Suprapubic skin (tissue), 4 donors: ENCODE measurements at regions not wholly inside any gene's neighbourhood (a gene's known extent, or its start where the extent isn't known, plus 50 kb on each side); places are given as distances from the start of the nearest gene placed in this dataset.
"Not testable (repeated sequence)": the region's sequence is repeated elsewhere in the genome, so short reads cannot be mapped to it uniquely, and the experiment has no call there.

ENCODE experiments used
- DNase-seq, 2 donors: peaks; one replicate each; pipeline ENCODE4 v3.0.0-alpha.2; 2019; ENCODE audit warnings: low spot score in 2 of 2
- H3K27ac ChIP-seq: fragments of 200-600 bp; sonication (generic); one replicate; pipeline ENCODE4 v1.5.1; 2019
- H3K27me3 ChIP-seq: fragments of 200-600 bp; sonication (generic); one replicate; pipeline ENCODE4 v1.5.1; 2019
- H3K36me3 ChIP-seq: fragments of 200-600 bp; sonication (generic); one replicate; pipeline ENCODE4 v1.5.1; 2019
- H3K4me1 ChIP-seq: fragments of 200-600 bp; sonication (generic); one replicate; pipeline ENCODE4 v1.5.1; 2019
- H3K4me3 ChIP-seq: fragments of 200-600 bp; sonication (generic); one replicate; pipeline ENCODE4 v1.5.1; 2019; ENCODE audit warnings: mild to moderate bottlenecking
- H3K9me3 ChIP-seq: fragments of 200-600 bp; sonication (generic); one replicate; pipeline ENCODE4 v1.5.1; 2019
- EP300 ChIP-seq: sonication (generic); formaldehyde crosslinking; IDR thresholded peaks from one replicate; pipeline ENCODE4 v1.6.1; 2017; ENCODE audit warnings: antibody characterized with exemption
- POLR2A ChIP-seq, 2 donors: fragments of 450-650 bp; IDR thresholded peaks; one replicate each; pipeline ENCODE4 v1.6.1; 2017; ENCODE audit warnings: antibody characterized with exemption in 2 of 2, mild to moderate bottlenecking in 2 of 2, moderate library complexity in 2 of 2
- POLR2AphosphoS5 ChIP-seq, 3 donors: sonication (generic); formaldehyde crosslinking; IDR thresholded peaks; one replicate each; pipeline ENCODE4 v1.6.1; 2017; ENCODE audit warnings: antibody characterized with exemption in 3 of 3
- WGBS: methylation state at CpG from one replicate; pipeline ENCODE4 v1.1.5; 2018; 5-methylcytosine and 5-hydroxymethylcytosine counted together
- TF ChIP-seq, protein P1 (sequence below), 2 donors: fragments of 200-600 bp in 1 of 2; fragments of 450-650 bp in 1 of 2; sonication (generic) in 1 of 2; IDR thresholded peaks; one replicate each; pipeline ENCODE4 v1.5.1; 2016 to 2019; ENCODE audit warnings: antibody characterized with exemption in 2 of 2, mild to moderate bottlenecking in 1 of 2, moderate library complexity in 1 of 2

DNA sequence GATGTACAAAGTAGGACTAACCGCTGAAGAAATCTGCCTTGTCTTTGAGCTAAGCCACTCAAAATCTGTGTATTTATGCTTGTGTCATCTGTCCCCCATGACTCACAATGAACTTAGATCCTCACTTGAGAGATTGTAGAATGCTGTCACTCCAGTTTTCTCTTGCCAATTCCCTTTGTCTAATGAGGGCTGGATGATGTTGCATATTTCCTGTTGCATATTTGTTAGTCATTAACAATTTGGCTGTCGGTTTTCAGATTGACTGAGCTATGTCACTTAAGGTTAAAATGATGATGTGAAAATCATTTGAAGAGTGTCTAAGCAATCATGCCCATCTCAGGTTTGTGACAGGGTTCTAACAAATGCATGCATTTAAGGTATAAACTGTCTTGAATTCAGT, 481.7 kb downstream of the CDH10 start:
- Histone ChIP-seq H3K4me1 (no peaks in the 10 kb centered on the region), H3K27ac (no peak overlapping the region), H3K4me3 (no peak overlapping the region), H3K9me3 (no peaks in the 10 kb centered on the region), H3K27me3 (no peaks in the 10 kb centered on the region), H3K36me3 (no peaks in the 10 kb centered on the region)
- no peak for DNase-seq
- TF ChIP-seq EP300 (no peak), POLR2AphosphoS5 (IDR thresholded peaks at IDR 0.05) (no peak), POLR2A (IDR thresholded peaks at IDR 0.05) (no peak)
- TF ChIP-seq, protein P1, sequence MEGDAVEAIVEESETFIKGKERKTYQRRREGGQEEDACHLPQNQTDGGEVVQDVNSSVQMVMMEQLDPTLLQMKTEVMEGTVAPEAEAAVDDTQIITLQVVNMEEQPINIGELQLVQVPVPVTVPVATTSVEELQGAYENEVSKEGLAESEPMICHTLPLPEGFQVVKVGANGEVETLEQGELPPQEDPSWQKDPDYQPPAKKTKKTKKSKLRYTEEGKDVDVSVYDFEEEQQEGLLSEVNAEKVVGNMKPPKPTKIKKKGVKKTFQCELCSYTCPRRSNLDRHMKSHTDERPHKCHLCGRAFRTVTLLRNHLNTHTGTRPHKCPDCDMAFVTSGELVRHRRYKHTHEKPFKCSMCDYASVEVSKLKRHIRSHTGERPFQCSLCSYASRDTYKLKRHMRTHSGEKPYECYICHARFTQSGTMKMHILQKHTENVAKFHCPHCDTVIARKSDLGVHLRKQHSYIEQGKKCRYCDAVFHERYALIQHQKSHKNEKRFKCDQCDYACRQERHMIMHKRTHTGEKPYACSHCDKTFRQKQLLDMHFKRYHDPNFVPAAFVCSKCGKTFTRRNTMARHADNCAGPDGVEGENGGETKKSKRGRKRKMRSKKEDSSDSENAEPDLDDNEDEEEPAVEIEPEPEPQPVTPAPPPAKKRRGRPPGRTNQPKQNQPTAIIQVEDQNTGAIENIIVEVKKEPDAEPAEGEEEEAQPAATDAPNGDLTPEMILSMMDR (IDR thresholded peaks at IDR 0.05): no peak
- 58% methylated on average over 2 of the region's 2 CpGs for WGBS

DNA sequence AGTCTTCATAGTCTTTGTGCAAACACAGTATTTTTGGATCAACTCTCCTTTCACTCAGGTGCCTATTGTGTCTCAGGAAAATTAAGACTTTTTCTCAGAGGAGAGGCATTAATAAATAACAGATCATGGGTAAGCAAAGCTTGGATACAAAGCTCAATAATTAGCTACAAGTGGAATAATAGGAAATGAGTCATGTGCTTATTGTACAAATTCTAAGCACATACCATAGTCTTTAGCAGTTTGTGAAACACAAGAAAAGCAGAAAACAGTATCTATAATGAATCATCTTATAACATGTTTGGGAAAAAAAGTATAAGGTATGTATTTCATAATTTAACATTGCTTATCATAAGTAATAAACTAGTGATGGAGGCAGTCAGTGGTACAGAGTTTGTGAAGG, 477.0 kb downstream of the CDH10 start:
- H3K36me3 ChIP-seq: no peaks in the 10 kb centered on the region
- no peaks in the 10 kb centered on the region for H3K9me3 ChIP-seq
- TF ChIP-seq, protein P1 (IDR thresholded peaks at IDR 0.05): no peak
- no peak for TF ChIP-seq EP300
- TF ChIP-seq POLR2AphosphoS5 (IDR thresholded peaks at IDR 0.05): no peak
- no peak for TF ChIP-seq POLR2A (IDR thresholded peaks at IDR 0.05)
- no peak for DNase-seq
- H3K4me3 ChIP-seq: no peak overlapping the region
- no peaks in the 10 kb centered on the region for H3K4me1 ChIP-seq
- H3K27ac ChIP-seq: no peak overlapping the region
- no peaks in the 10 kb centered on the region for H3K27me3 ChIP-seq

DNA sequence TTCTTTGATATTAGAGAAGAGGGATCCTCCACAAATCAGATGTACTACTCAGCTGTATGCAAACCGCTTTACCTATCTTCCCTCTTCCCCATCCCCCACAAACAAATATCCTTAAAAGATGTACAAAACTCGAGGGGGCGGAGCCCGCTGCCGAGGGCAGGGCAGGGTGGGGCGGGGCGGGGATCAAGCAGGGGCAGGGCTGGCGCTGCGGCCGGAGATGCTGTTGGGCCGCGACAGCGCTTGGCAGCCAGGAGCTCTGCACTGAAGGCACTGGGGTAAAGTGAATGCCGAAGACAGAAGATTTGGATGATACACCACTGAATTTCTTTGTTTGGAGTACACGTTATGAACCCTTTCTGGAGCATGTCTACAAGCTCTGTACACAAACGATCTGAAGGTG, 474.8 kb downstream of the CDH10 start:
- Histone ChIP-seq H3K9me3 (no peaks in the 10 kb centered on the region), H3K36me3 (no peaks in the 10 kb centered on the region), H3K27me3 (no peaks in the 10 kb centered on the region), H3K4me1 (no peaks in the 10 kb centered on the region), H3K4me3 (no peak overlapping the region), H3K27ac (no peak overlapping the region)
- WGBS: 88% methylated on average over 16 of the region's 16 CpGs
- DNase-seq: no peak
- TF ChIP-seq, protein P1 (IDR thresholded peaks at IDR 0.05): no peak
- TF ChIP-seq POLR2A (IDR thresholded peaks at IDR 0.05): no peak
- no peak for TF ChIP-seq EP300
- no peak for TF ChIP-seq POLR2AphosphoS5 (IDR thresholded peaks at IDR 0.05)

GRCh38 chr5:24170930-24171329, 473.8 kb downstream of the CDH10 start:
- not testable (repeated sequence) for H3K4me3 ChIP-seq, DNase-seq, H3K9me3 ChIP-seq, H3K36me3 ChIP-seq, H3K27ac ChIP-seq, H3K27me3 ChIP-seq, H3K4me1 ChIP-seq
- whole genome bisulfite sequencing: 76% methylated on average over 2 of the region's 2 CpGs

DNA sequence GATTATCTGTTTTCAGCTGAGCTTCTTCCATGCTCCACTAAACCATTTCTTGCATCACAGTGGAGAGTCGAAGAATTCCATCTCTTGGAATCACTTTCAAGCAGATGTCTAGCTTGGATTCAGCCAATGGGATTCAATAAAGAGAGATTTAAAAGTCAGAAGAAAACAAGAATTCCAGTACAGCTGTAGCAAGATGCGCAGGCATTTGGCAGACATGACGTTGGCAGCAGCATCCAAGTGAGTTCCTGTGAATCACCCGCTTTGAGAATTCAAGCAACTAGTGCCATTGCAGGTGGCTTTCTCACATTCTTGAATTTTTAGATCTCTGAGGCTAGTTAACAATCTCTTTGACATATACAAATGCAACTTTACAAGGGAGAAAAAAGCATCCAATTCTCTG, 467.0 kb downstream of the CDH10 start:
- no peaks in the 10 kb centered on the region for H3K4me1 ChIP-seq
- no peak for DNase-seq
- H3K4me3 ChIP-seq: no peak overlapping the region
- WGBS: 76% methylated on average over 4 of the region's 4 CpGs
- H3K36me3 ChIP-seq: no peaks in the 10 kb centered on the region
- TF ChIP-seq, protein P1 (IDR thresholded peaks at IDR 0.05): no peak
- TF ChIP-seq EP300 (no peak), POLR2AphosphoS5 (IDR thresholded peaks at IDR 0.05) (no peak), POLR2A (IDR thresholded peaks at IDR 0.05) (no peak)
- no peaks in the 10 kb centered on the region for H3K27me3 ChIP-seq
- no peaks in the 10 kb centered on the region for H3K9me3 ChIP-seq
- no peak overlapping the region for H3K27ac ChIP-seq

- 92% methylated on average over 2 of the region's 2 CpGs for WGBS
- Histone ChIP-seq H3K4me3 (no peak overlapping the region), H3K36me3 (no peaks in the 10 kb centered on the region), H3K4me1 (no peaks in the 10 kb centered on the region), H3K9me3 (no peaks in the 10 kb centered on the region), H3K27me3 (no peaks in the 10 kb centered on the region), H3K27ac (no peak overlapping the region)
- DNase-seq: no peak
- TF ChIP-seq EP300: no peak
These were observed 460.8 kb downstream of the CDH10 start for GRCh38 chr5:24183981-24184380.
